ENCODE measurements at regions not wholly inside any gene's neighbourhood (a gene's known extent, or its start where the extent isn't known, plus 50 kb on each side); places are given as distances from the start of the nearest gene placed in this dataset.

DNA sequence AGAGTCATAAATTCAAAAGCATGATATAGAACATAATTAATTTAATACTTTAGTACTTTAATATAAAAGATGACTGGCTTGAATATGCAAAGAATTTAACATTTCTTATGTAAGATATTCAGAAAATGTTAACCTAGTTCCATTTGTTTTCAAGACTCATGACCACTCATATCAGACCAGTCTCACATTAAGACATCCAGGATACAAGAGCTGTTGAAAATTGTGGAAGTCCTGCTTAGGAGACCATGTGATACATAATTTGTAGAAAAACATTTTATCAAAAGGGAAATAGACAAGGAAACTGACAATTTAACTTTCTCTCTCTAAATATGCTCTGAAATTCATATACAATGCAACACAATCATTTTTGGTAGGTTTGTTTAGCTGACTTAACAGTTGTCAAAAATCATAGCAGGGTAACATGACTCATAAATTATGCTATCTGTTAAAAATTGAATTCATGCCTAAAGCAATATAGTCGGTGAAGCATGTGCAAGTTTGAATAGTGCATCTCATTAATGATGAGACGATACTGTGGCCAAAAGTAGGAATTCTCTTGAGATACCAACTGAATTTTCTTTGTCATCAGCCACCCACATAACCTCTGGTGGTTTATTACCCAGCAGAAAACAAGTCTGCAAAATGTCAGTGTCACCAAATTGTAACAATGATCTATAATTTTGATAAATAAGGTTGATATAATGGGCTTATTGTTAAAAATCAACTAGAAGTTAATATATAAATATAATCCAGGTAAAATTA, 211.4 kb downstream of the GASK1B start:
- 2% methylated on average over 2 of the region's 2 CpGs for WGBS (ENCODE audit: insufficient coverage, insufficient replicate concordance, low lambda C conversion rate, missing lambda C conversion rate)
- ChIA-PET SMC1A (ENCODE audit: uncharacterized antibody, unreplicated experiment) (no interaction called here), CTCF (no interaction called here), POLR2A (no interaction called here), RAD21 (ENCODE audit: unreplicated experiment) (no interaction called here)
- no peak for DNase-seq (ENCODE audit: low read depth, low spot score)
- H3K27me3 ChIP-seq (replicated peaks in 1 of 2; ENCODE audit: control insufficient read depth in 2 of 2, insufficient read depth in 2 of 2, low read length in 1 of 2), result no peaks in the 10 kb centered on the region
- no peak for TF ChIP-seq BRCA1 (IDR thresholded peaks at IDR 0.05; ENCODE audit: low read depth, low read length)
- TF ChIP-seq, protein P1, sequence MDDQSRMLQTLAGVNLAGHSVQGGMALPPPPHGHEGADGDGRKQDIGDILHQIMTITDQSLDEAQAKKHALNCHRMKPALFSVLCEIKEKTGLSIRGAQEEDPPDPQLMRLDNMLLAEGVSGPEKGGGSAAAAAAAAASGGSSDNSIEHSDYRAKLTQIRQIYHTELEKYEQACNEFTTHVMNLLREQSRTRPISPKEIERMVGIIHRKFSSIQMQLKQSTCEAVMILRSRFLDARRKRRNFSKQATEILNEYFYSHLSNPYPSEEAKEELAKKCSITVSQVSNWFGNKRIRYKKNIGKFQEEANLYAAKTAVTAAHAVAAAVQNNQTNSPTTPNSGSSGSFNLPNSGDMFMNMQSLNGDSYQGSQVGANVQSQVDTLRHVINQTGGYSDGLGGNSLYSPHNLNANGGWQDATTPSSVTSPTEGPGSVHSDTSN (IDR thresholded peaks at IDR 0.05; ENCODE audit: insufficient replicate concordance, low read depth, low read length), result no peak
- no peak for TF ChIP-seq RB1 (IDR thresholded peaks at IDR 0.05; ENCODE audit: borderline replicate concordance)
- TF ChIP-seq STAT1 (conservative IDR thresholded peaks at IDR 0.05), result no peak
- TF ChIP-seq TAF1 (IDR thresholded peaks at IDR 0.05; ENCODE audit: borderline replicate concordance, low read depth, low read length), result no peak
- TF ChIP-seq, protein P2, sequence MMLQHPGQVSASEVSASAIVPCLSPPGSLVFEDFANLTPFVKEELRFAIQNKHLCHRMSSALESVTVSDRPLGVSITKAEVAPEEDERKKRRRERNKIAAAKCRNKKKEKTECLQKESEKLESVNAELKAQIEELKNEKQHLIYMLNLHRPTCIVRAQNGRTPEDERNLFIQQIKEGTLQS (IDR thresholded peaks at IDR 0.05; ENCODE audit: borderline replicate concordance, extremely low read depth, low read depth, low read length), result no peak
- TF ChIP-seq, protein P3, sequence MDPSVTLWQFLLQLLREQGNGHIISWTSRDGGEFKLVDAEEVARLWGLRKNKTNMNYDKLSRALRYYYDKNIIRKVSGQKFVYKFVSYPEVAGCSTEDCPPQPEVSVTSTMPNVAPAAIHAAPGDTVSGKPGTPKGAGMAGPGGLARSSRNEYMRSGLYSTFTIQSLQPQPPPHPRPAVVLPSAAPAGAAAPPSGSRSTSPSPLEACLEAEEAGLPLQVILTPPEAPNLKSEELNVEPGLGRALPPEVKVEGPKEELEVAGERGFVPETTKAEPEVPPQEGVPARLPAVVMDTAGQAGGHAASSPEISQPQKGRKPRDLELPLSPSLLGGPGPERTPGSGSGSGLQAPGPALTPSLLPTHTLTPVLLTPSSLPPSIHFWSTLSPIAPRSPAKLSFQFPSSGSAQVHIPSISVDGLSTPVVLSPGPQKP (IDR thresholded peaks at IDR 0.05; ENCODE audit: low read depth, low read length), result no peak
- TF ChIP-seq CEBPB (IDR thresholded peaks at IDR 0.05; ENCODE audit: borderline replicate concordance in 1 of 2, low read depth in 2 of 2, low read length in 2 of 2), result no peak
- TF ChIP-seq ZNF622 (IDR thresholded peaks at IDR 0.05), result no peak
- TF ChIP-seq, protein P4, sequence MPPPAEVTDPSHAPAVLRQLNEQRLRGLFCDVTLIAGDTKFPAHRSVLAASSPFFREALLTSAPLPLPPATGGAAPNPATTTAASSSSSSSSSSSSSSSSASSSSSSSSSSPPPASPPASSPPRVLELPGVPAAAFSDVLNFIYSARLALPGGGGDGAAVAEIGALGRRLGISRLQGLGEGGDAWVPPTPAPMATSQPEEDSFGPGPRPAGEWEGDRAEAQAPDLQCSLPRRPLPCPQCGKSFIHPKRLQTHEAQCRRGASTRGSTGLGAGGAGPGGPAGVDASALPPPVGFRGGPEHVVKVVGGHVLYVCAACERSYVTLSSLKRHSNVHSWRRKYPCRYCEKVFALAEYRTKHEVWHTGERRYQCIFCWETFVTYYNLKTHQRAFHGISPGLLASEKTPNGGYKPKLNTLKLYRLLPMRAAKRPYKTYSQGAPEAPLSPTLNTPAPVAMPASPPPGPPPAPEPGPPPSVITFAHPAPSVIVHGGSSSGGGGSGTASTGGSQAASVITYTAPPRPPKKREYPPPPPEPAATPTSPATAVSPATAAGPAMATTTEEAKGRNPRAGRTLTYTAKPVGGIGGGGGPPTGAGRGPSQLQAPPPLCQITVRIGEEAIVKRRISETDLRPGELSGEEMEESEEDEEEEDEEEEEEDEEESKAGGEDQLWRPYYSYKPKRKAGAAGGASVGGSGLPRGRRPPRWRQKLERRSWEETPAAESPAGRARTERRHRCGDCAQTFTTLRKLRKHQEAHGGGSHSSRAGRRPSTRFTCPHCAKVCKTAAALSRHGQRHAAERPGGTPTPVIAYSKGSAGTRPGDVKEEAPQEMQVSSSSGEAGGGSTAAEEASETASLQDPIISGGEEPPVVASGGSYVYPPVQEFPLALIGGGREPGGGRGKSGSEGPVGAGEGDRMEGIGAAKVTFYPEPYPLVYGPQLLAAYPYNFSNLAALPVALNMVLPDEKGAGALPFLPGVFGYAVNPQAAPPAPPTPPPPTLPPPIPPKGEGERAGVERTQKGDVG (CRISPR knock-in tag; IDR thresholded peaks at IDR 0.05), result no peak
- TF ChIP-seq CBX3 (IDR thresholded peaks at IDR 0.05; ENCODE audit: borderline replicate concordance, low read depth), result no peak
- TF ChIP-seq, protein P5, sequence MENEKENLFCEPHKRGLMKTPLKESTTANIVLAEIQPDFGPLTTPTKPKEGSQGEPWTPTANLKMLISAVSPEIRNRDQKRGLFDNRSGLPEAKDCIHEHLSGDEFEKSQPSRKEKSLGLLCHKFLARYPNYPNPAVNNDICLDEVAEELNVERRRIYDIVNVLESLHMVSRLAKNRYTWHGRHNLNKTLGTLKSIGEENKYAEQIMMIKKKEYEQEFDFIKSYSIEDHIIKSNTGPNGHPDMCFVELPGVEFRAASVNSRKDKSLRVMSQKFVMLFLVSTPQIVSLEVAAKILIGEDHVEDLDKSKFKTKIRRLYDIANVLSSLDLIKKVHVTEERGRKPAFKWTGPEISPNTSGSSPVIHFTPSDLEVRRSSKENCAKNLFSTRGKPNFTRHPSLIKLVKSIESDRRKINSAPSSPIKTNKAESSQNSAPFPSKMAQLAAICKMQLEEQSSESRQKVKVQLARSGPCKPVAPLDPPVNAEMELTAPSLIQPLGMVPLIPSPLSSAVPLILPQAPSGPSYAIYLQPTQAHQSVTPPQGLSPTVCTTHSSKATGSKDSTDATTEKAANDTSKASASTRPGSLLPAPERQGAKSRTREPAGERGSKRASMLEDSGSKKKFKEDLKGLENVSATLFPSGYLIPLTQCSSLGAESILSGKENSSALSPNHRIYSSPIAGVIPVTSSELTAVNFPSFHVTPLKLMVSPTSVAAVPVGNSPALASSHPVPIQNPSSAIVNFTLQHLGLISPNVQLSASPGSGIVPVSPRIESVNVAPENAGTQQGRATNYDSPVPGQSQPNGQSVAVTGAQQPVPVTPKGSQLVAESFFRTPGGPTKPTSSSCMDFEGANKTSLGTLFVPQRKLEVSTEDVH (IDR thresholded peaks at IDR 0.05; ENCODE audit: low read depth, partially characterized antibody), result no peak
- no TSS peak for BruUV-seq (replicated peaks)
- intact Hi-C loops (cut with micrococcal nuclease; ENCODE audit: unreplicated experiment), result no loop called here
- no peak overlapping the region for H3K4me3 ChIP-seq
- no peak overlapping the region for H2AFZ ChIP-seq (ENCODE audit: control insufficient read depth, low read depth, low read length)
- no peaks in the 10 kb centered on the region for H3K4me1 ChIP-seq (ENCODE audit: control insufficient read depth, insufficient read depth, low read length)
- no peak for FAIRE-seq
- H3K9ac ChIP-seq (ENCODE audit: control insufficient read depth, insufficient read depth, low read length), result no peak overlapping the region
- no peak for ATAC-seq
- H3K9me3 ChIP-seq (replicated peaks; ENCODE audit: control insufficient read depth, insufficient read depth, low read length), result no peaks in the 10 kb centered on the region
- no peaks in the 10 kb centered on the region for H3K79me2 ChIP-seq (ENCODE audit: control insufficient read depth, insufficient read depth, low read length)
- H3K27ac ChIP-seq (ENCODE audit: control insufficient read depth, insufficient read depth), result no peak overlapping the region
- H3K4me2 ChIP-seq (ENCODE audit: control insufficient read depth, insufficient read depth), result no peak overlapping the region
- H4K20me1 ChIP-seq (ENCODE audit: control insufficient read depth, insufficient read depth), result no peaks in the 10 kb centered on the region
- H3K36me3 ChIP-seq (ENCODE audit: control insufficient read depth in 2 of 2, insufficient read depth in 2 of 2, low read length in 1 of 2), result no peaks in the 10 kb centered on the region
- in situ Hi-C loops (cut with MboI), result no loop called here
